Kidney (tissue), 13 donors: ENCODE measurements at regions not wholly inside any gene's neighbourhood (a gene's known extent, or its start where the extent isn't known, plus 50 kb on each side); places are given as distances from the start of the nearest gene placed in this dataset.

ENCODE experiments used
- DNase-seq, 5 donors: peaks; one replicate each; pipeline ENCODE4 v3.0.0-alpha.2; 2013 to 2020
- FAIRE-seq: peaks from 2 replicates; lab custom pipeline; 2012; peaks lifted over from hg19 to GRCh38; lab: Jason Lieb, UNC
- H3K27ac ChIP-seq, 2 donors: one replicate each; pipeline ENCODE4 v1.7.0; 2013; ENCODE audit warnings: low read depth in 2 of 2, low read length in 2 of 2, inconsistent platforms in 1 of 2
- H3K27me3 ChIP-seq: one replicate; pipeline ENCODE4 v1.7.1; 2013; ENCODE audit warnings: low read length, inconsistent platforms; ENCODE audit not compliant: control insufficient read depth, insufficient read depth
- H3K36me3 ChIP-seq, 3 donors: one replicate each; pipeline versions ENCODE4 v1.7.0 to v1.7.1; 2013; ENCODE audit warnings: low read length in 3 of 3, control low read depth in 1 of 3, inconsistent platforms in 1 of 3; ENCODE audit not compliant: insufficient read depth in 3 of 3, control insufficient read depth in 2 of 3
- H3K4me1 ChIP-seq, 3 donors: one replicate each; pipeline versions ENCODE4 v1.7.0 to v1.7.1; 2013; ENCODE audit warnings: low read length in 3 of 3, inconsistent platforms in 1 of 3, low read depth in 1 of 3; ENCODE audit not compliant: control insufficient read depth in 2 of 3, insufficient read depth in 2 of 3
- H3K4me3 ChIP-seq, 3 donors: one replicate each; pipeline versions ENCODE4 v1.7.0 to v1.8.1; 2013; ENCODE audit warnings: low read length in 3 of 3, control low read depth in 1 of 3, inconsistent platforms in 1 of 3
- H3K9ac ChIP-seq, 3 donors: one replicate each; pipeline versions ENCODE4 v1.7.0 to v1.7.1; 2013; ENCODE audit warnings: low read length in 3 of 3, control low read depth in 1 of 3, inconsistent platforms in 1 of 3
- H3K9me3 ChIP-seq, 3 donors: one replicate each; pipeline versions ENCODE4 v1.7.0 to v1.7.1; 2013; ENCODE audit warnings: low read length in 3 of 3, control low read depth in 1 of 3, inconsistent platforms in 1 of 3; ENCODE audit not compliant: control insufficient read depth in 2 of 3, insufficient read depth in 1 of 3
- CTCF ChIP-seq: IDR thresholded peaks from 3 replicates; pipeline ENCODE4 v1.5.1; 2012; ENCODE audit warnings: mild to moderate bottlenecking, moderate library complexity, borderline replicate concordance; ENCODE audit not compliant: insufficient read depth; ENCODE audit errors: extremely low read depth
- intact Hi-C: fragments of 100-400 bp; cut with DNase I; formaldehyde crosslinking; loops from one replicate; pipeline ENCODE4 v1.11.1; 2022
- donor health status: control.
- donor health status: control.
- donor health status: control.
- donor health status: control.
- donor health status: control.
- donor health status: DM: yes; HTN: yes; CAD: no.
- donor health status: Normal renal cell carcinoma (clear cell type).

- H3K9ac ChIP-seq = no peak overlapping the region
- FAIRE-seq = no peak
- peaks cover 0 to 5% (median 0%) of the 10 kb centered on the region in 3 donors for H3K9me3 ChIP-seq
- intact Hi-C loops = no loop called here
- no peak overlapping the region for H3K27ac ChIP-seq
- no peaks in the 10 kb centered on the region for H3K4me1 ChIP-seq
- no peaks in the 10 kb centered on the region for H3K36me3 ChIP-seq
- no peaks in the 10 kb centered on the region for H3K27me3 ChIP-seq
- no peak for TF ChIP-seq CTCF
- no peak overlapping the region for H3K4me3 ChIP-seq
- DNase-seq = peak in 3 of 5 donors; percentile 7 to 45 (median 12)
These were observed 363.8 kb upstream of the TRIB2 start for GRCh38 chr2:12352889-12353288.

- H3K4me1 ChIP-seq = no peaks in the 10 kb centered on the region
- H3K27me3 ChIP-seq = no peaks in the 10 kb centered on the region
- no peaks in the 10 kb centered on the region for H3K9me3 ChIP-seq
- no peak overlapping the region for H3K27ac ChIP-seq
- H3K36me3 ChIP-seq = no peaks in the 10 kb centered on the region
- TF ChIP-seq CTCF = no peak
- no peak overlapping the region for H3K4me3 ChIP-seq
- no peak for DNase-seq
- H3K9ac ChIP-seq = no peak overlapping the region
- intact Hi-C loops = no loop called here
- FAIRE-seq = no peak
These were observed 355.2 kb upstream of the TRIB2 start for GRCh38 chr2:12361506-12361905.

- Histone ChIP-seq H3K9me3 (no peaks in the 10 kb centered on the region), H3K27ac (no peak overlapping the region), H3K9ac (no peak overlapping the region), H3K4me1 (no peaks in the 10 kb centered on the region), H3K27me3 (no peaks in the 10 kb centered on the region), H3K4me3 (no peak overlapping the region), H3K36me3 (no peaks in the 10 kb centered on the region)
- FAIRE-seq (no peak), DNase-seq (no peak)
- intact Hi-C loops = no loop called here
- TF ChIP-seq CTCF = no peak
These were observed 353.6 kb upstream of the TRIB2 start for GRCh38 chr2:12363138-12363537.

GRCh38 chr2:12363569-12363968 lies 353.2 kb upstream of the TRIB2 start:
- H3K27me3 ChIP-seq = no peaks in the 10 kb centered on the region
- H3K4me1 ChIP-seq = no peaks in the 10 kb centered on the region
- no peak for FAIRE-seq
- TF ChIP-seq CTCF = no peak
- intact Hi-C loops = no loop called here
- no peaks in the 10 kb centered on the region for H3K9me3 ChIP-seq
- H3K9ac ChIP-seq = no peak overlapping the region
- DNase-seq = no peak
- no peak overlapping the region for H3K27ac ChIP-seq
- no peaks in the 10 kb centered on the region for H3K36me3 ChIP-seq
- H3K4me3 ChIP-seq = no peak overlapping the region
